GM23248 (cell line): ENCODE measurements at regions not wholly inside any gene's neighbourhood (a gene's known extent, or its start where the extent isn't known, plus 50 kb on each side); places are given as distances from the start of the nearest gene placed in this dataset.

Experiments
- EZH2 ChIP-seq: fragments of 200-600 bp; sonication (generic); IDR thresholded peaks from 2 replicates; pipeline ENCODE4 v1.6.1; 2018; ENCODE audit warnings: antibody characterized with exemption, mild to moderate bottlenecking; ENCODE audit not compliant: insufficient read depth, poor library complexity, severe bottlenecking
- EZH2phosphoT487 ChIP-seq: fragments of 200-600 bp; sonication (generic); IDR thresholded peaks from 2 replicates; pipeline ENCODE4 v1.6.1; 2018; ENCODE audit warnings: antibody characterized with exemption, moderate library complexity, mild to moderate bottlenecking, low read depth; ENCODE audit not compliant: insufficient read depth

DNA sequence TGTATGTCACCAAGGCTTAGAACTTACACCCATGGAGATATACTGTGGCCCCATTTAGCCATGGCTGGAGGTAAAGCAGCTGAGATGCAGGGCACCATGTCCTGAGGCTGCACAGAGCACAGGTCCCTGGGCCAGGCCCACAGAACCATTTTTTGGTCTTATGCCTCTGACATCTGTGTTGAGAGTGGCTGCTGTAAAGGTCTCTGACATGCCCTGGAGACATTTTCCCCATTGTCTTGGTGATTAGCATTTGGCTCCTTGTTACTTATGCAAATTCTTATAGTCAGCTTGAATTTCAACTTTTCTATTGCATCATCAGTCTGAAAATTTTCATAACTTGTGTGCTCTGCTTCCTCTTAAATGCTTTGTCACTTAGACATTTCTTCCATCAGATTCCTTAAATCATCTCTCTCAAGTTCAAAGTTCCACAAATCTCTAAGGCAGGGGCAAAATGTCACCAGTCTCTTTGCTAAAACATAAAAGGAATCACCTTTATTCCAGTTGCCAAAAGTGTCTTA lies 701.3 kb downstream of the EPHA3 start:
- TF ChIP-seq EZH2phosphoT487: no peak
- TF ChIP-seq EZH2: no peak
